ENCODE measurements at regions not wholly inside any gene's neighbourhood (a gene's known extent, or its start where the extent isn't known, plus 50 kb on each side); places are given as distances from the start of the nearest gene placed in this dataset.

GRCh38 chr5:165079389-165079788, 1574.0 kb downstream of the MAT2B start:
- TF ChIP-seq CTCF (IDR thresholded peaks at IDR 0.05) (no peak), ZFX (IDR thresholded peaks at IDR 0.05; ENCODE audit: borderline replicate concordance) (no peak)

GRCh38 chr5:165083394-165083793, 1578.0 kb downstream of the MAT2B start:
- no peak overlapping the region for H3K27ac ChIP-seq
- no peak for TF ChIP-seq ZFX (IDR thresholded peaks at IDR 0.05; ENCODE audit: borderline replicate concordance)
- TF ChIP-seq CTCF (IDR thresholded peaks at IDR 0.05), result no peak

More at GRCh38 chr5:165079389-165079788, 1574.0 kb downstream of the MAT2B start:
- no peak overlapping the region for H3K27ac ChIP-seq

GRCh38 chr5:165086465-165086864, 1581.0 kb downstream of the MAT2B start:
- H3K27ac ChIP-seq, result no peak overlapping the region
- TF ChIP-seq ZFX (IDR thresholded peaks at IDR 0.05; ENCODE audit: borderline replicate concordance) (no peak), CTCF (IDR thresholded peaks at IDR 0.05) (no peak)

GRCh38 chr5:165094782-165095181, 1589.4 kb downstream of the MAT2B start:
- no peak for TF ChIP-seq ZFX (IDR thresholded peaks at IDR 0.05; ENCODE audit: borderline replicate concordance)
- no peak for TF ChIP-seq CTCF (IDR thresholded peaks at IDR 0.05)
- H3K27ac ChIP-seq, result no peak overlapping the region

- TF ChIP-seq CTCF (IDR thresholded peaks at IDR 0.05) (no peak), ZFX (IDR thresholded peaks at IDR 0.05; ENCODE audit: borderline replicate concordance) (no peak)
- no peak overlapping the region for H3K27ac ChIP-seq
Measured at GRCh38 chr5:165101709-165102108, 1596.3 kb downstream of the MAT2B start.

- H3K27ac ChIP-seq, result no peak overlapping the region
- TF ChIP-seq ZFX (IDR thresholded peaks at IDR 0.05; ENCODE audit: borderline replicate concordance) (no peak), CTCF (IDR thresholded peaks at IDR 0.05) (no peak)
Measured at GRCh38 chr5:165104611-165105010, 1599.2 kb downstream of the MAT2B start.

- TF ChIP-seq CTCF (IDR thresholded peaks at IDR 0.05) (no peak), ZFX (IDR thresholded peaks at IDR 0.05; ENCODE audit: borderline replicate concordance) (no peak)
- H3K27ac ChIP-seq, result no peak overlapping the region
Measured at GRCh38 chr5:165108809-165109208, 1603.4 kb downstream of the MAT2B start.
